ENCODE measurements at regions not wholly inside any gene's neighbourhood (a gene's known extent, or its start where the extent isn't known, plus 50 kb on each side); places are given as distances from the start of the nearest gene placed in this dataset.

GRCh38 chr10:108462005-108462404 lies 1297.5 kb upstream of the SORCS1 start:
- TF ChIP-seq POLR2A (IDR thresholded peaks at IDR 0.05), result no peak
- no peak for TF ChIP-seq CTCF (IDR thresholded peaks at IDR 0.05)

Data from tibial nerve (tissue), 3 donors.